ENCODE measurements at regions not wholly inside any gene's neighbourhood (a gene's known extent, or its start where the extent isn't known, plus 50 kb on each side); places are given as distances from the start of the nearest gene placed in this dataset.

DNA sequence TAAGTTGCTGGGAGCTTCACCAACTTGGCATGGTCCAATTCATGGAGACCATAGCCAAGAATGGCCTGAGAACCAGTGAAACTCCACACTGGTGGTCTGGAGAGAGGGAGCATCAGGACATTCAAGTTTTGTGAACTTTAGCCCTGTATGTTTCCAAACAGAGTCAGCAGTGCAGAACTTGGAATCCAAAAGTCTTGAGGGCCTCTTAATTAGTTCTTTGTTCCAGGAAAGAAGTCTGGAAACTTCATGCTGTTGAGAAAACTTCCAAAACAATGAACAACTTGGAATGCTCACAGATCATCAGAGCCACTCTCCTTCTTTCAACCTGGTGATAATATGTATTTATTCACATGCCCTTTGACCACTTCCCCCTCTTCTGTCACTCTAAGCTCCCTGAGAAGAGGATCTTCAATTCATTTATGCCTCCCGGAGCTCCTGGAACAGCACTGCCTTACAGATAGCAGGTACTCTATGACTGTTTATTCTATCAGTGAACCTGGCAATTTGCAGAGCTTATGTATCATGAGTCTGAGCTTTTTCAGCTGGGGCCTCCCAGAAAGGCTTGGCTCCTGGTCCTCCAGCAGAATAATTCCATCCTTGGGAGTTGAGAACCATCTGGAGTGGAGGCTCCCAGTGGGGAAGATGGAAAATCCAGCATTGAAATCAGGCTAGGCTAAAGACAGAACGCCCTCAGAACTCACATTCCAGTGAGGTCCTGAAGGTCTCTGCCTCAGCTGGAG is 191.4 kb downstream of the KTN1 start:
- no peak for TF ChIP-seq HDGF (IDR thresholded peaks at IDR 0.05; ENCODE audit: borderline replicate concordance)
- TF ChIP-seq, protein P1, sequence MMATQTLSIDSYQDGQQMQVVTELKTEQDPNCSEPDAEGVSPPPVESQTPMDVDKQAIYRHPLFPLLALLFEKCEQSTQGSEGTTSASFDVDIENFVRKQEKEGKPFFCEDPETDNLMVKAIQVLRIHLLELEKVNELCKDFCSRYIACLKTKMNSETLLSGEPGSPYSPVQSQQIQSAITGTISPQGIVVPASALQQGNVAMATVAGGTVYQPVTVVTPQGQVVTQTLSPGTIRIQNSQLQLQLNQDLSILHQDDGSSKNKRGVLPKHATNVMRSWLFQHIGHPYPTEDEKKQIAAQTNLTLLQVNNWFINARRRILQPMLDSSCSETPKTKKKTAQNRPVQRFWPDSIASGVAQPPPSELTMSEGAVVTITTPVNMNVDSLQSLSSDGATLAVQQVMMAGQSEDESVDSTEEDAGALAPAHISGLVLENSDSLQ (IDR thresholded peaks at IDR 0.05): no peak

Data from HEK293T (cell line).